GM19397 (cell line): ENCODE measurements at regions not wholly inside any gene's neighbourhood (a gene's known extent, or its start where the extent isn't known, plus 50 kb on each side); places are given as distances from the start of the nearest gene placed in this dataset.
"Not testable (repeated sequence)": the region's sequence is repeated elsewhere in the genome, so short reads cannot be mapped to it uniquely, and the experiment has no call there.

Source experiments
- ATAC-seq: cut with Tn5 transposase; IDR thresholded peaks from one replicate; pipeline ENCODE4 v1.9.1; 2021; ENCODE audit warnings: mild to moderate bottlenecking, moderate library complexity; ENCODE audit not compliant: unreplicated experiment

DNA sequence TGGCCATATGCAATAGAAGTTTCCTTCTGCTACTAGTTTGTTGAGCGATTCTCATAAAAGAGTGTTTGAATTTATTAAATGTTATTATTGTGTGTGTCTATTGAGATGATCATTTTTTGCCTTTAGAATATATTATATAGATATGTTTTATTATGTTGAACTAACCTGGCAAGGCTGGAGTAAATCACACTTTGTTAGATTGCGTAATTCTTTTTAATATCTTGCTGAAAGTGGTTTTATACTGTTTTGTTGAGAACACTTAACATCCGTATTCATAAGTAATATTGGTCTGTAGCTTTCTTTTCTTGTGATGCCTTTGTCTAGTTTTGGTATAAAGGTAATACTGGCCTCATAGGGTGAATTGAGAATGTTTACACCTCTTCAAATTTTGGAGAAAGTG is 574.3 kb upstream of the PCDH20 start:
- no peak for ATAC-seq

DNA sequence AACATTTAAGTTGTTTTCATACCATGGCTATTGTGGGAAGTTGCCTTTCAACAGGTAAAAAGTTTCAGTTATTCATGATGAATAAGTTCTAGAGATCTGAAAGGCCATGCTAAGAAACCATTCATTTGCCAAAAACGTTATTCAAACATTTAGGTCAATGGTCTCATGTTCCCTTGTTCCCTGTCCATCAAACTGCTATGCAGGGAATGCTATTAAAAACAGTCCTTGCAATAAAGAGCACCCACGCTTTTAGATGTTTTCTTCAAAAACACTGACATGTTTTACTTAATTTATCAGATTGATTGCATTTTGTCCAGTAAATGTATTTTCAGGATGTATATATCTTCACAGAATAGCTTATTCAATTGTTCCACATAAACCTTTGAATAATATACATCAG is 573.2 kb upstream of the PCDH20 start:
- no peak for ATAC-seq

DNA sequence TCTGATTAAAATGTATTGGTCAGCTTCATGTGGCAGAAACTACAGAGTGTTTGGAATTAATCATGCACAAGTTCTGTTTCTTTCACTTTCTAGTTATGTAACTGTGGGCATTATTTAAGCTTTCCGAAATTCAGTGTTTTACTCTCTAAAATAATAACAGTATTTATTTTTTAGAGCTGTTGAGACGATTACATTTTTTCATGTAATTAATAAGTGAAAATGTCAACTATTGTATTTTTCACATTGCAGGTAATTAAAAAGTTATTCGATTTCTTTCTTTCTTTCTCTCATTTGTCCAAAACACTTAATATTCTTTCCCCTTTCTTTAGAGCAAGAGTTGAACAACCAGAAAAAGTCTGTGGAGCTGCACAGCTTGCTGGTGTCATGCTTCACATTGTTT is 559.4 kb upstream of the PCDH20 start:
- ATAC-seq: no peak

DNA sequence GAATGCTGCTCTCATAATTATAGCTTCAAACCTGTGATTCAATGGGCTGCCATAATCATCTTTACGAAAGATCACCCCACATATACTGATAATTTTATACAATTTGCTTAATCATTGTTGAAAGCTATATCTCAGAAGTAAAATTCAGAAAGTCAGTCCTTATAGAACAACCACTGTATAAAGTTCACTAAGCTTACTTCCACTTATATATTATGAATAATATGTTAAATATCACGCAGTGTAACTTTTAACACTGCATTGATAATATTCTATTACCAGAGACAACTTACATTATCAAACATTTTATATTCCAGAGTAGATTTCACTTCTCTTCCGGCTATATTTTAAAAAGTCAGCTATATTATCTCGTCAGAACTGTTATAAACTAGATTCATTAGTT is 550.1 kb upstream of the PCDH20 start:
- no peak for ATAC-seq

DNA sequence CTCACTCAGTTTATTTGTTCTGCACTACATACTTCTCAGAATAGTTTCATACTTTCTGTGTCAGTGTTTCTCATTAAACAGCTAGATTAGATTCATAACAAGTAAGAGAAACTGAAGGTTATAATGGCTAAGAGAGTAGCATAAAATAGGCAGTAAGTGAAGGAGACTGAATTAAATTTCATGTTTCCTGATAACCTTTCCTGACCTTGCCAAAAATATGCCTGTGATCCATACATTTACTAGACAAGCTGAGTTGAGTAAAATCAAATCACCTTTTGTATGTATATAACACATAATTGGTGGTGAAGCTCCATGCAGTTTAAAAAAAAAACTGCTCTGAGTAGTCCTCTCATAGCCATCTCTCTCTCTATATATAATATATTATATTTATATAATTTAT is 545.3 kb upstream of the PCDH20 start:
- ATAC-seq: no peak

DNA sequence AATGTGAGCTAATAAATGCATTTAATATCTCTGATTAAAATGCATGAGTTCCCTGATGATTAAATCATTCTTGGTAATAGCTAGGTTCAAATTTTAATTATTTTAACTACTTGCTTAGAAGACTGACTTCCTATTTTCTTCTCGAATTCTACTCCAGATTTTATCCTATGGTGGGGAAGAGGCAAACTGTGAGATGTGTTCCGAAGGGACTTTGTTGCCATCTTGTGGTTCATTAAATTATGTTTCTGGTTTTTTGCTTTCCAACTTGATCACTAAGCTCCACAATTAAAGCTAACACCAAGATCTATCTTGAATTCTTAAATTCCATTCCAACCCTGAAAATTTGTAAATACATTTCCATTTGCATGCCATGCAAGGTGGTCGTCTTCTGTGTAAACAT is 538.4 kb upstream of the PCDH20 start:
- no peak for ATAC-seq

DNA sequence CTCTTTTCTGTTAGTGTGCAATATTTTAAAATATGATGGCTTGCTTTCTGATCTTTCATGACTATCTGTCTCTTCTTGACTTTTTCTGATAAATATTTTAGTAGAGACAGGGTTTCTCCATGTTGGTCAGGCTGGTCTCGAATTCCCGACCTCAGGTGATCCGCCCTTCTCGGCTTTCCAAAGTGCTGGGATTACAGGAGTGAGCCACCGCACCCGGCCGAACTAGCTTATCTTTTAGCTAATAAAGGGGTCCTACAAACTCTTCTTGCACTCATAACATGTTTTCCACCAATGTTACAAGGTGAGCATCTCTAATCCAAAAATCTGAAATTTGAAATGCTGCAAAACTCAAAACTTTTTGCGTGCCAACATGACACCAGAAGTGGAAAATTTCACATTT is 535.2 kb upstream of the PCDH20 start:
- ATAC-seq: no peak

DNA sequence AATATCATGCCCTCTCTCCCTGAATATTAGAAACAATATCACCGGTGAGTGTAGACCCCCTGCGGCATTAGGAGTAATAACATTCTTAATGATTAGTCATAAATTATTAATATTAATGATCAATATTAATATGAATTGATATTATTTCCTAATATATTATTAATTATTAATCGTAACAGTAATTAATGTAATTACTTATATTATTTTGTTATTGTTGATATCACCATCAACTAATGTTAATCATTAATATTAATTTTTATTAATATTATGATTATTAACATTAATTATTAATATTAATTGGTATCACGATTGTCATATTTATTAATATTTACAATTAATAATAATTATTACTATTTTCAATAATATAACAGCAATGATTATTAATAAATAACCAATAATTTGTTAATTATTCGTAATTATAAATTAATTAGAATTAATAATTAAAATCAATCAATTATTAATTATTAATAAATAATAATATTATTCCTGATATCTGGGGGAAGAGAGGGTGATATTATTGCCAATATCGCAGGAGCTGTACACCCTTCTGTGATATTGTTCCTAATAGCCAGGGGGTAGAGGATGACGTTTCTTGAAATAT is 528.8 kb upstream of the PCDH20 start:
- ATAC-seq: no peak

DNA sequence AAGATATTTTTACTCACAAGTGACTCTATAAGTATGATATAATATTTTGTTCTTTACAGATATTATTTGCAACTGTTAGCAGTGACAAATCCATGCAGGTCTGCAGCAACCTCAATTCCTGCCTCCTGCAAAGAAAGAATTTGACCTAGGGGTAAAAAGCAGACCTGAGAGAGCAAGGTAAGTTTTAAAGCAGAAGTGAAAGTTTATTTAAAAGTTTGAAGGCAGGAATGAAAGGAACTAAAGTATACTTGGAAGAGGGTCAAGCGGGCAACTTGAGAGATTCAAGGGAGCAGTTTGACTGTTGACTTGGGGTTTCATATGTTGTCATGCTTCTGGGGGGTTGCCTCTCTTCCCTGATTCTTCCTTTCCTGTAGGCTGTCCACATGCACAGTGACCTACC is 520.1 kb upstream of the PCDH20 start:
- no peak for ATAC-seq

DNA sequence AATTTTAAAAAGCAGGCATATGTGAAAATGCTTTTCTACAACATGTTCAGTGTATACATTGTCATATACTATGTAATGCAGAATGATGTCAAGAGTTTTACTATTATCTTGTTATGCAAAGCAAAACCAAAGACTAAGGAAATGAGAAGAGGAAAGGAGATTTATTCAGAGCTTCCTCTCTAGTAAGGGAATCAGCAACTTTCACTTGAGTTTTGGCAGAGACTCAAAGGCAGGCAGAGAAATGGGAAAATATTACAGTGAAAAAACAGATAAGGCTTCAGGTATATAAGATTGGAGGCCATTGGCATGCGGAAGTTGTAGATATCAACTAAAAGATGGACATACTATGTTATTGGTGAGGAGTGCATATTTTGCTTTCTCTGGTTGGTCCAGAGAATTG is 512.0 kb upstream of the PCDH20 start:
- ATAC-seq: no peak

DNA sequence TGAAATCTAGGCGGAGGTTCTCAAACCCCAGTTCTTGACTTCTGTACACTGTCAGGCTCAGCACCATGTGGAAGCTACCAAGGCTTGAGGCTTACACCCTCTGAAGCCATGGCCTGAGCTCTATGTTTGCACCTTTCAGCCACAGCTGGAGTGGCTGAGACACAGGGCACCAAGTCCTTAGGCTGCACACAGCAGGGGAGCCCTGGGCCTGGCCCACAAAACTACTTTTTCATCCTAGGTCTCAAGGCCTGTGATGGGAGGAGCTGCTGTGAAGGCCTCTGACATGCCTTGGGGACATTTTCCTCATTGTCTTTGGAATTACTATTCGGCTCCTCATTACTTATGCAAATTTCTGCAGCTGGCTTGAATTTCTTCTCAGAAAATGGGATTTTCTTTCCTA is 503.2 kb upstream of the PCDH20 start:
- ATAC-seq: no peak

DNA sequence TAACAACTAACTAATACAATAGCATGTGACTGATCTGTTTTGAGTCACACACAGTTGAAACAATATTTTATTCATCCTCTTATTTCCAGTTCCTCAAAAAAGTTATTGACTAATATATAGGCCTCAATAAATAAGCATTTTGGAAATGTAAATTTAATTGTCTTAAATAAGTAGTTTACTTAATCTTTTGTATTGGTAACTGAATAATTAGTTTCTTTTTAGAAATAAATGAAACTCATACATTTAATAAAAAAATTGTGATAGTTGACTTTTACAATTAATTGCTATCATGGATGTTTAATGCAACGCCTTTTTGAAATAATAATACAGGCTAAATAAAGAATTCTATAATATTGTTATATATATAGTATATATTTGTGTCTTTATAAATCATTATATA is 500.8 kb upstream of the PCDH20 start:
- ATAC-seq: no peak

DNA sequence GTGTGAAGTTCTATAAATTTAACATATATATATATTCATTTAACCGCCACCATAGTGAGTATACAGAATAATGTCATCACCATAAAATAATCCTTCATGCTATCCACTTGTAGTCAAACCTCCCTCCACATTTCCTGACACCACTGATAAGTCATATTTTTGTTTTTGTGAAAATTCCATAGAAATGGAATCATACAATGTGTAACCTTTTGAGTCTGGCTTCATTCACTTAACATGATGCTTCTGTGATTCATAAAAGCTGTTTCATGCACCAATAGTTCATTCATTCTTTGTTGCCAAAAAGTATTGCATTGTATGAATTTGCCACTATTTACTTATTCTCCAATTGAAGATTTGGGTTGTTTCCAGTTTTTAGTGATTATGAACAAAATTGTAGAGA is 497.5 kb upstream of the PCDH20 start:
- ATAC-seq: no peak

DNA sequence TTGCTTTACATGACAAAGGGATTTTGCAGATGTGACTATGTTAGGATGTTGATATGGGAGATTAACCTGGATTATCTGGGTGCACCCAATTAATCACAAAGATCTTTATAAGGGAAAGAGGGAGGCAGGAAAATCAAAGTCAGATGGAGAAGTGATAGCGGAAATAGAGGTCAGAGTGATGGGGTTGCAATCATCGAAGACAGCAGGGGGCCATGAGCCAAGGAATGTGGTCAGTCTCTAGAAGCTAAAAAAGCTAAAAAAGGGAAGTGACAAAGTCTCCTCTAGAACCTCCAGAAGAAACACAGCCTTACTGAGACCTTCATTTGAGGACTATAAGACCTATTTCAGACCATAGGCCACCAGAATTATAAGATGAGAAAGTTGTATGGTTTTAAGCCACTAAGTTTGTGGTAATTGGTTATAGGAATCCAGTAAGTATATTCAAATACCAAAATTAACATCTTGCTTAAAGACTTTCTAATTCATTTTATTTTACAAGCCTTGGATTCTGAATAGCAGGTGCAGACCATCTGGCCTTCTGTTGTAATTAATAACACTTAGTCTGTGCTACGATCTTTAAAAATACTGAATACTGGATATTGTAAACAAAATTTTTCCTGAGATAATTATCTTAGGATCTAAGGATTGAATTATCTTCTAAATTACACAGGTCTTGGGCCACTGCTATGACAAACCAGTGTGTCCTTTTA is 493.4 kb upstream of the PCDH20 start:
- no peak for ATAC-seq

DNA sequence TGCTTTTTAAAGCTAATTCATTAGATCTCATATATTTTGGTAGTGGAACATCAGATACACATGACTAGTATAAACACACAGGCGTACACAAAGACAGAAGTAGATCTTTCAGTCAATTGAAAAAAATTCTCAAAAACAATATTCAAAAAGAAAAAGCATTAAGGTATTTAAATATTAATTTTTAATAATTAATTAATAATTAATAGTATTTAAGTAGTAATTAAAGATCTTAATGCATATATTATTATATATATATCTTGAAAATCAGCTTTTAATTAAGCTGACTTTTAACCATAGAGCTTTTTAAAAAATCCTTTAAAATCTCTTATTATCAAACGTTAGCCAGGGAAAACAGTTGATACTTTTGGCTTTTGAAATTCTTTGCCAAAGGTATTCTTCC is 489.4 kb upstream of the PCDH20 start:
- no peak for ATAC-seq

DNA sequence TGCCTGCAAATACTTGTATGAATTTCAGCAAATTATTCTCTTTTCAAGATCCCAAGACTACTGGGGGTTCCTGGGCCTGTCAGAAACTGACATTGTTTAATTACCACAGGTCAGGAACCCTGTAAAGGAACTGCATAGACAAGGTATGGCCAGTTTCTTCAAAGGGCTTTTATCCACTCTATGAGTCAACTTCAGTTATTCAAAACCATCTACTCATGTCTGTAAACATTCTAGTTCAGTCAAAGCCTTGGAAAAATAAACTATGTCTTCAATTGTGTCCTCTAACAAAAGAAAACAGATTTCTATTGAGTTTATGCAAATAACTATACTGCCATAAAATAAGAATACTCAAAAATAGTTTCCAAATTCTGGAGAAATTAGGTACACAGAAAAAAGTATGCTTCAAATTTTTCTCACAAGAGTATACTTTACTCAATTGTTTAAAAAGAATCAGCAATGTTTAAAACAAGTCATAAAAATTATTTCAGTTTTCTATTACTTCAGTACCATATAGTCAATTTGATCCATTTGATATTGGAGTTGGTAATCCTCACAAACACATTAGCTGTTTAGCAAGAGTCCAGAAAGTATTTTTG is 486.4 kb upstream of the PCDH20 start:
- no peak for ATAC-seq

DNA sequence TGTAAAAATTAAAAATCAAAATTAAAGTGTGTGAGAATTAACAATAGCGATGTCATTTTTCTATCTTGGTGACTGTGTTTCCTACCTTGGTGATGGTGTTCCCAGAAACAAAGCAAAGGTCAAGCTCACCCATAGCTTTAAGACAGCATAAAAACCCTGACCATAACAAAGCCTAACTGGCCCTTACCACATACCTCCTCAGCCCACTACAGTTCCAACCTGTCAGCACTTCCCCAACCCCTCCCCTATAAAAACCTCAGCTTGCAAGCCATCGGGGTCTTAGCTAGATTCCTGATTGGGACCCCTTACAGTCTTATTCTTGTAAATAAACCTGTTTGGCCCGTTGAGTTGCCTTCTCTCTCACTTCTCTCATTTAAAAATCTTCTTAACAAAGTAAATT is 484.4 kb upstream of the PCDH20 start:
- no peak for ATAC-seq

DNA sequence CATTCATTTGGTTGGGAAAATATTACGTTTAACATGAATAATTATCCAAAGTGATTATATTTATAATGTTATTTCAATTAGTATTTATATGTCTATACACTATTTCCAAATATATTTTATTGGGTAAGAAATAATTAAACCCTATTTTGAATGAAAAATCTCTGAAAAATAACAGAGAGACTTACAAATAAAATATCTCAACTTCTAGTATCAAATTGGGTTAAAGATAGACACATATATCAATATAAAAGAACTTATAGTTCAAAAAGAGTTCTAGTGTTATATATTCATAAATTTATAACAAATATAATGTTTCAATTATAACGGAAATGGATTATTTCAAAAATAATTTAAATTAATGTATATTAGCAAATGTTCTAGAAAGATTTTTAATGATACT is 482.6 kb upstream of the PCDH20 start:
- no peak for ATAC-seq

DNA sequence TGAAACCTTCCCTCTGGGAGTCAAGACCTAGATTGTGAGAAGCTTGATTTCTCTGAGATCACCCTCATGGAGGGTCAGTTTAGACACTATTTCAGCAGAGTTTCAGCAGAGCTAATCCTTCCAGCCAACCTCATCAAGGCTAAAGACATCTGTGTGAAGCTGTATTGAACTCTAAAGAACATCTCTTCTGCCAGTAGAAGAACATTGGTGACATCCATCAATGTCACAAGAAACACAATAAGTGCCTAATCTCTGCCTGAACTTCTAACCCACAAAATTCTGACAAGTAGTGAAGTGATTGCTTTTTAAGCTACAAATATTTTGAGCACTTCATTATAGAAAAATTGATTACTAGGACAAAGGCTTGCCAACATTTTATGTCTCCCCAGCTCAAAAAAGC is 475.8 kb upstream of the PCDH20 start:
- ATAC-seq: no peak

DNA sequence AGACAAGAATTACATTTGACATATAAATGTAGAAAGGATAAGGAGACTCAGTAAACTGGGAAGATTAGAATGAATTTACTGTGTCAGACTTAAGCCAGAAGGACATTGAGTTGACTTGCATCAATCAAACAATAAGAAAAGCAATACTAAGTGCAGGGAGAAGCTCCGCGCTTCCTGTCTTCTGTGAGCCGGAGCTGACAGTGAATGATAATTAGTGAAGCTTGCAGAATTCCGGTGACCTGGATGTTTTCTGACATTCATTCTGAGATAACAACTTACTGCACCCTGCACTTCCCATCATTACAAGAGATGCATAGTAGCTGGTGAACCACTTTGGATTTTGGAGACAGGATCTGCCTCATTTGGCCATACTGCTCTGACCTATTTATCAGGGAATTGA is 469.2 kb upstream of the PCDH20 start:
- no peak for ATAC-seq

DNA sequence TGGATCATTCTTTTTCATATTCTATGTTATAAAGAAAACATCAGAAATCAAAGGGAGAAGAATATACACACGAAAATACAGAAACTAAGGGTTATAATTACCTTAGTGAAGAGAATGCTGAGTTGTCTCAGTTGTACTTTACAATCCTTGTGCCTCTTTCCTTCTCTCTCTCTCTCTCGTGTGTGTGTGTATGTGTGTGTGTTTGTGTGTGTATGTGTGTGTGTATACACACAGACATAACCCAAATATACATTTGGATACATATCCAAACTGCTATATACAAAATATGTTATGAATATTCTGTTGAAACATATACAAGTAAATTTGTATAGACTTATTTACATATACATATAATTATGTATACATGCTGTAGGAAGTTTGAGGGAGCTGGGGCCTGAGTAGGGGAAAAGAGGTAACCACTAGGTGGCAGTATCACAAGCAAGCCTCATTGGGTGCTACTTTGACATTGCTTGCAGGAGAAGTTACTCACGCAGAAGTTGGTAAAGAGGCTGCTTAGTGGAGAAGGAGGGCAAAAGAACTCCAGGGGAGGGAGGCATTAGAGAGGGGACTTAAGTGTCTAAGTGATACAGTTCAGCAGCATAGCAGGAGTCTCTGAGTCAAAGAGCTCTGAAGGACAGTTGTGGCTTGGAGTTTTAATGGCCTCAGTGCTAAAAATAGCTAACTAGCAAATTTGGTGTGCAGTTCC is 465.1 kb upstream of the PCDH20 start:
- ATAC-seq: no peak

DNA sequence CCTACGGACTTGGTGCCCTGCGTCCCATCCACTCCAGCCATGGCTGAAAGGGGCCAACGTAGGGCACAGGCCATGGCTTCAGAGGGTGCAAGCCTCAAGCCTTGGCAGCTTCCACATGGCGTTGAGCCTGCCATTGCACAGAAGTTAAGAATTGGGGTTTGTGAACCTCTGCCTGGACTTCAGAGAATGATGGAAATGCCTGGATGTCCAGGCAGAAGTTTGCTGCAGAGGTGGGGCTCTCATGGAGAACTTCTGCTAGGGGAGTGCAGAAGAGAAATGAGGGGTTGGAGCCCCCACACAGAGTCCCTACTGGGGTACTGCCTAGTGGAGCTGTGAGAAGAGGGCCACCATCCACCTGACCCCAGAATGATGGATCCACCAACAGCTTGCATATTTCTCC is 462.9 kb upstream of the PCDH20 start:
- not testable (repeated sequence) for ATAC-seq
